Spleen (tissue), 11 donors: ENCODE measurements at regions not wholly inside any gene's neighbourhood (a gene's known extent, or its start where the extent isn't known, plus 50 kb on each side); places are given as distances from the start of the nearest gene placed in this dataset.

ENCODE experiments used
- DNase-seq: peaks from one replicate; pipeline ENCODE4 v3.0.0-alpha.2; 2020
- H3K27ac ChIP-seq, 8 donors: fragments of 200-600 bp; sonication (generic) in 7 of 8; 1 replicate in 4 of 8; 2 replicates in 4 of 8; pipeline versions ENCODE4 v1.5.0 to v1.8.0; 2016 to 2021; ENCODE audit warnings: inconsistent platforms in 4 of 8, mild to moderate bottlenecking in 4 of 8, moderate library complexity in 1 of 8
- H3K27me3 ChIP-seq, 7 donors: fragments of 200-600 bp; sonication (generic) in 6 of 7; replicated peaks in 1 of 7; 1 replicate in 4 of 7; 2 replicates in 3 of 7; pipeline versions ENCODE4 v1.5.0 to v1.8.0; 2016 to 2021; ENCODE audit warnings: inconsistent platforms in 3 of 7, mild to moderate bottlenecking in 1 of 7
- H3K36me3 ChIP-seq, 6 donors: fragments of 200-600 bp; sonication (generic) in 5 of 6; 1 replicate in 4 of 6; 2 replicates in 2 of 6; pipeline versions ENCODE4 v1.5.0 to v1.8.0; 2016 to 2021; ENCODE audit warnings: inconsistent platforms in 2 of 6
- H3K4me1 ChIP-seq, 6 donors: fragments of 200-600 bp; sonication (generic) in 5 of 6; 1 replicate in 3 of 6; 2 replicates in 3 of 6; pipeline versions ENCODE4 v1.5.0 to v1.8.0; 2016 to 2021; ENCODE audit warnings: inconsistent platforms in 3 of 6
- H3K4me3 ChIP-seq, 8 donors: fragments of 200-600 bp; sonication (generic) in 7 of 8; 1 replicate in 4 of 8; 2 replicates in 4 of 8; pipeline versions ENCODE4 v1.5.0 to v1.8.0; 2016 to 2021; ENCODE audit warnings: inconsistent platforms in 4 of 8, mild to moderate bottlenecking in 4 of 8, moderate library complexity in 2 of 8
- H3K9me3 ChIP-seq, 8 donors: fragments of 200-600 bp; sonication (generic) in 7 of 8; 1 replicate in 4 of 8; 2 replicates in 4 of 8; pipeline versions ENCODE4 v1.5.0 to v1.8.0; 2016 to 2021; ENCODE audit warnings: inconsistent platforms in 4 of 8
- POLR2A ChIP-seq, 3 donors: fragments of 450-650 bp; IDR thresholded peaks; one replicate each; pipeline ENCODE4 v1.5.1; 2017; ENCODE audit warnings: antibody characterized with exemption in 3 of 3, mild to moderate bottlenecking in 1 of 3
- POLR2AphosphoS5 ChIP-seq, 3 donors: sonication (generic); formaldehyde crosslinking; IDR thresholded peaks; one replicate each; pipeline ENCODE4 v1.5.1; 2017; ENCODE audit warnings: antibody characterized with exemption in 3 of 3
- WGBS, 5 donors: extraction: QIAGEN DNeasy Blood & Tissue Kit in 3 of 5; methylation state at CpG; one replicate each; pipeline versions ENCODE4 v1.1.5 to v1.1.7; 2013 to 2018; 5-methylcytosine and 5-hydroxymethylcytosine counted together
- intact Hi-C: fragments of 100-400 bp; cut with DNase I; formaldehyde crosslinking; loops from one replicate; pipeline ENCODE4 v1.15.0; 2023; ENCODE audit warnings: low total_unique reads
- TF ChIP-seq, protein P1 (sequence below), 11 experiments: fragments of 200-600 bp in 7 of 11; fragments of 450-650 bp in 4 of 11; sonication (generic) in 4 of 11; IDR thresholded peaks in 8 of 11; conservative IDR thresholded peaks in 3 of 11; 1 replicate in 7 of 11; 2 replicates in 4 of 11; pipeline versions ENCODE4 v1.4.0 to v1.8.0; 2016 to 2021; ENCODE audit warnings: antibody characterized with exemption in 11 of 11, inconsistent platforms in 4 of 11, mild to moderate bottlenecking in 1 of 11
- donor health status: healthy with polysubstance abuse.
- donor health status: DM: no; HTN: no; CAD: no; lungs with moderate emphysema.
- donor health status: DM: no; HTN: no; CAD: no.
- donor health status: Bipolar disorder and iron deficiency.
- donor health status: healthy.
- donor health status: DM: no; HTN: no; CAD: no.
- donor health status: DM: yes; HTN: yes; CAD: no.

- TF ChIP-seq, protein P1, sequence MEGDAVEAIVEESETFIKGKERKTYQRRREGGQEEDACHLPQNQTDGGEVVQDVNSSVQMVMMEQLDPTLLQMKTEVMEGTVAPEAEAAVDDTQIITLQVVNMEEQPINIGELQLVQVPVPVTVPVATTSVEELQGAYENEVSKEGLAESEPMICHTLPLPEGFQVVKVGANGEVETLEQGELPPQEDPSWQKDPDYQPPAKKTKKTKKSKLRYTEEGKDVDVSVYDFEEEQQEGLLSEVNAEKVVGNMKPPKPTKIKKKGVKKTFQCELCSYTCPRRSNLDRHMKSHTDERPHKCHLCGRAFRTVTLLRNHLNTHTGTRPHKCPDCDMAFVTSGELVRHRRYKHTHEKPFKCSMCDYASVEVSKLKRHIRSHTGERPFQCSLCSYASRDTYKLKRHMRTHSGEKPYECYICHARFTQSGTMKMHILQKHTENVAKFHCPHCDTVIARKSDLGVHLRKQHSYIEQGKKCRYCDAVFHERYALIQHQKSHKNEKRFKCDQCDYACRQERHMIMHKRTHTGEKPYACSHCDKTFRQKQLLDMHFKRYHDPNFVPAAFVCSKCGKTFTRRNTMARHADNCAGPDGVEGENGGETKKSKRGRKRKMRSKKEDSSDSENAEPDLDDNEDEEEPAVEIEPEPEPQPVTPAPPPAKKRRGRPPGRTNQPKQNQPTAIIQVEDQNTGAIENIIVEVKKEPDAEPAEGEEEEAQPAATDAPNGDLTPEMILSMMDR (IDR thresholded peaks at IDR 0.05 in 8 of 11, conservative IDR thresholded peaks at IDR 0.05 in 3 of 11): no peak
- TF ChIP-seq POLR2A (IDR thresholded peaks at IDR 0.05): no peak
- no peak for TF ChIP-seq POLR2AphosphoS5 (IDR thresholded peaks at IDR 0.05)
- no peak for DNase-seq
- Histone ChIP-seq H3K27ac (no peak overlapping the region), H3K36me3 (no peaks in the 10 kb centered on the region), H3K27me3 (no peaks in the 10 kb centered on the region), H3K4me3 (no peak overlapping the region), H3K4me1 (no peaks in the 10 kb centered on the region), H3K9me3 (peaks cover 0 to 25% (median 5%) of the 10 kb centered on the region in 8 donors)
- intact Hi-C loops: no loop called here
Measured at GRCh38 chr9:80493258-80493657, 921.5 kb downstream of the TLE4 start.

GRCh38 chr9:80492221-80492620, 920.5 kb downstream of the TLE4 start:
- Histone ChIP-seq H3K36me3 (no peaks in the 10 kb centered on the region), H3K4me1 (no peaks in the 10 kb centered on the region), H3K27me3 (no peaks in the 10 kb centered on the region), H3K27ac (no peak overlapping the region), H3K9me3 (peaks cover 0 to 25% (median 5%) of the 10 kb centered on the region in 8 donors), H3K4me3 (no peak overlapping the region)
- intact Hi-C loops: no loop called here
- WGBS, 5 donors: 78 to 81% (median 79%) methylated on average over 3 of the region's 3 CpGs
- no peak for DNase-seq
- TF ChIP-seq, protein P1 (IDR thresholded peaks at IDR 0.05 in 8 of 11, conservative IDR thresholded peaks at IDR 0.05 in 3 of 11): no peak
- TF ChIP-seq POLR2AphosphoS5 (IDR thresholded peaks at IDR 0.05) (no peak), POLR2A (IDR thresholded peaks at IDR 0.05) (no peak)

DNA sequence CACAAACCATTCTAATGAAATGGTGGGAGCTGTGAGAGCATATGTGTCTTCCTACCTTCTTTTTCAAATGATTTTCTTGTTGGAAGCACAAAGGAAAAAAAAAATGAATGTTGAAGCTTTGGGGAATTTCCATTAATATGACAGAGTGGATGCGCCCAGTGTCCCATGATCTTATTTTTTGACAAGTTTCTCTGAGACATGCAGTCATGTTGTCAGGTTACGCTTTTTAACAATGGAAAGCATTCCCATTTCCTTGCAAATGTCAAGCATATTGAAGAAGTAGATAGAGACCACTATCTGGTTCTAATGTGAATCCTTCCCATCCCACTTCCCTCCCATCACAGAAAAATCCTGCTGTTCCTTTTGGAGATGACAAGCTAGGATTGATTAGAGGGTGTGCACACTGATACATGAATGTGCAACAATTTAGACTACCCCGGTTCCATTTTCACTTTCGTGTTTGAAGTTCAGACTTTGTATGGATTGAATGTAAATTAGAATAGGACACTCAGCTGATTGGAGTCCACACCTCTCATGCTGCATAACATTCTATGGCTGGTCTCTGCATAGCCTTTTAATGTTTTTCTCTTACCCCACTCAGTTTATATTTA, 919.4 kb downstream of the TLE4 start:
- Histone ChIP-seq H3K9me3 (peaks cover 0 to 25% (median 5%) of the 10 kb centered on the region in 8 donors), H3K4me1 (no peaks in the 10 kb centered on the region), H3K27ac (no peak overlapping the region), H3K27me3 (no peaks in the 10 kb centered on the region), H3K36me3 (no peaks in the 10 kb centered on the region), H3K4me3 (no peak overlapping the region)
- intact Hi-C loops: no loop called here
- TF ChIP-seq, protein P1 (IDR thresholded peaks at IDR 0.05 in 8 of 11, conservative IDR thresholded peaks at IDR 0.05 in 3 of 11): no peak
- no peak for TF ChIP-seq POLR2AphosphoS5 (IDR thresholded peaks at IDR 0.05)
- no peak for TF ChIP-seq POLR2A (IDR thresholded peaks at IDR 0.05)
- 88 to 91% (median 90%) methylated on average over 4 of the region's 4 CpGs for WGBS, 5 donors
- no peak for DNase-seq

- intact Hi-C loops: no loop called here
- Histone ChIP-seq H3K9me3 (peaks cover 0 to 13% (median 1%) of the 10 kb centered on the region in 8 donors), H3K36me3 (no peaks in the 10 kb centered on the region), H3K4me1 (no peaks in the 10 kb centered on the region), H3K27me3 (no peaks in the 10 kb centered on the region), H3K4me3 (no peak overlapping the region), H3K27ac (no peak overlapping the region)
- TF ChIP-seq, protein P1 (IDR thresholded peaks at IDR 0.05 in 8 of 11, conservative IDR thresholded peaks at IDR 0.05 in 3 of 11): no peak
- no peak for TF ChIP-seq POLR2AphosphoS5 (IDR thresholded peaks at IDR 0.05)
- no peak for TF ChIP-seq POLR2A (IDR thresholded peaks at IDR 0.05)
- DNase-seq: no peak
- WGBS, 5 donors: 87 to 94% (median 88%) methylated on average over 4 of the region's 4 CpGs
Measured at GRCh38 chr9:80489329-80489728, 917.6 kb downstream of the TLE4 start.
